NCI-H2196 treated with DMSO at 0.1 percent for 48 hours (cell line): ENCODE measurements at regions not wholly inside any gene's neighbourhood (a gene's known extent, or its start where the extent isn't known, plus 50 kb on each side); places are given as distances from the start of the nearest gene placed in this dataset.

Experiments
- DNase-seq: peaks from one replicate; lab custom pipeline; 2025; ENCODE audit not compliant: unreplicated experiment; lab: John Stamatoyannopoulos, UW

DNA sequence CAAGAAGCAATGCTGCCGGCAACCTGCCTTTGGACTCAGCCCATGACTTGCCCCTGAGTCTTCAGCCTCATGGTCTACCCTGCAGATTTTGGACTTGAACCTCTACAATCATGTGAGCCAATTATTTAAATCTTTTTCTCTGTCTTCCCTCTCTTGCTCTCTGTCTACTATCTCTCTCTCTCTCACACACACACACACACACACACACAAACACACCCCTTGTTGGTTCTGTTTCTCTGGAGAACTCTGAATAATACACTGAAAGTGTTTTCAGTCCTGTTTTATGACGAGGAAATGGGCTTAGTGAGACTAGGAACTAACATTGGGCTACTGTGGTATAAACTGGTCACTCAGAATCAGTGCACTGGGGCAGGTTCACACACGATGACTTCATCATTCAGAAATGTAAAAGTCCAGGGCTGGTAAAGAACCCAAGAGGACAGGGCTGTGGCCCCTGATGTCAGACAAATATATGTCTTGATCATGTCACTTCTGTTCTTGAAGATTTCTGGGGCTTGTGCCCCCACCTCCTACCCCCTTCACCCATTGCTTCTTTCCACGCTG, 266.1 kb upstream of the SIX2 start:
- no peak for DNase-seq

- peak; percentile 94 for DNase-seq
Measured at GRCh38 chr2:45274250-45274926, 265.1 kb upstream of the SIX2 start.

DNA sequence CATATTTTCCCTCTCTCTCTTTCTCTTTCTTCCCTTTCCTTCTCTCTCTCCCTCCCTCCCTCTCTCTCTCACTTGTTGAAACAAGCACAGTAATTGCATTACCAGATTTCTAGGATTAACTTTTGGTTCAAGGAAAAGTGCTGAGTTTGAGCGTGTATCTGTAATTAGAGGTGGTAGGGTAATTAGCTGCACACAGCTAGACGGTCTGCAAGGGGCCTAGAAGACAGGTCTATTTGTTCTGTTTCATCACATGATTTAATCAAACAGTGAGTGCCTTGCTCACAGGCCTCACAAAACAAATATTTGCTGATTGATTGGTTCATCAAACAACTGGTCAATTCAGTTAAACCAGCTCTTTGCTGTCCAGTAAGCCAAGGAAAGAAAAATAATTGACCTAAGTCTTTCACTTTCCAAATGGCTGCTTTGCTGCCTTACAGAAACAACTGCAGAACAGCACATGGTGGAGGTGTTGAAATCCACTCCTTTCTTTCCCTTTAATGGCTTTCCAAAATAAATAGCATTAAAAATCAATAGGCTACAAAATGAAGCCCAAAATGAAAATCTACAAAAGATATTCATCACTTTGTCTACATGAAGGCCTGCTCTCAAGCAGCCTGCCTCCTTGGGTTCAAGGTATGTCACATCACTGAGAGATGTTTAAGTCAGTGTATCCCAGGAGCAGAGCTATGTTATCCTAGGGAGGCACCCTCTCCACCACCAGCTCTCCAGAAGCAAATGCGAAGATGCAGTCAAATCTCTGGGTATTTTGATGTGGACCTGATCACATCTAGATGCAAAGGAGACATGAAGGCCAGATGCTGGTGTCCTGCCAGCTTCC, 264.4 kb upstream of the SIX2 start:
- DNase-seq = peak; percentile 61

DNA sequence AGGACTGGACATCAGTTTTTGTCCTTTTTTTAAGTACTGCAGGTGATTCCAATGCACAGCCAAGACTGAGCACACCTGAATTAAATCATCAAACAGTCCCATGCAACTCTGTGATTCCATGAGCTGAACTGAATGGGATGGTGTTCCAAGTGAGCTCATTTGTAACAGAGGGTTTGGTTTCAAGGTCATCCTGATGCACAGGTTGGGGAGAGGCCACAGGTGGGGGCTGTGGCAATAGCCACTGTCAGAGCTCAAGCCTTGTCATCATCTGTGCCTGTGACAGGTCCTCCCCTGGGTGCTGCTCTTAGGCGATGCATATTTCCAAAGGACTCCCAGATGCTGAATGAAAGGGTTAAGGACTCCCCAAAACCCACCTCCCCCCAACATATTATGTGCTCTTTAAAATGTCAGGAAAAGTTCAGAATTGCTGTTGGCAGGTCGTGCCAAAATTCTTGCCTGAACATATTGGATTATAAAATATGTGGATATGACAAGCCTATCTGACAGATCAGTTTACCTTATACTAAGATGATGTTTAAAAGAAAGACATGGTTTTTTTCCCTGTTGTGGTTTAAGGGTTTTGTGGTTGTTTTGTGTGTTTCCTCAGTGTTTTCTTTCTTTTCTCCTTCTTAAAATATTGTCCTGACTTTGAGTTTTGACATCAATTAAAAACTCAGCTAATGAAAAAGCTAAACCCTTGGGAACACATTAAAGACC, 263.5 kb upstream of the SIX2 start:
- DNase-seq = no peak

GRCh38 chr2:45269149-45269793, 260.0 kb upstream of the SIX2 start:
- DNase-seq = no peak

- no peak for DNase-seq
Measured at GRCh38 chr2:45268631-45269030, 259.4 kb upstream of the SIX2 start.

DNA sequence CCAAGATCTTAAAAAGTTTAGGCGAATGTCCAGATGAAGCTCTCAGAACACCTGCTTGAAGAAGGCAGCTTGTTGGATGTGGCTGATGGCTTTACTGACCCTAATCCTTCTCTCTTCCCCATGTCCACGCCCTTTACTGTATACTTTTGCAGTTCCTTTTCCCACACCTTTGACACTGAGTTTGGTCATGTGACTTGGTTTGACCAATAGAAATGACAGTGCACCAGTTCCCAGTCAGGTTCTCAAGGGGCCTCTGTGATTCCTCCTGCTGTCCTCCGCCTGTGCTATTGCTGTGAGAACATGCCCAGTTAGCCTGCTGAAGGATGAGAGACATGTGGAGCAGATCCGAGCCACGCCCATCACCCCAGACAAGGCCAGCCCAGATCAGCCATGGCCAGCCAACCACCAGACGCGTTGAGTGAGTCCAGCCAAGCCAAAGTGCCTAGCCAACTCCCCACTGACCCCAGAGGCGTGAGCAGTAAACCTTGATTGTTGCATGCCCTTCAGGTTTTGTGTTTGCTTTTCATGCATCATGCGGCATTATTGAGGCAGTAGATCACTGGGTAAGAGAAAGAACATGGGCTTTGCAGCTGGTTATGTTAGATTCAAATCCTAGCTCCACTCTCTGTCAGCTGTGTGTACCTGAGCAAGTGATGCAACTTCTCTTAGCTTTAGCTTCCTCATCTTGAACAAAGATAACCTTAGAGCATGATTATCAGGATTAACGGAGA, 258.0 kb upstream of the SIX2 start:
- DNase-seq = peak; percentile 53

- DNase-seq = no peak
Measured at GRCh38 chr2:45265336-45265735, 256.1 kb upstream of the SIX2 start.

DNA sequence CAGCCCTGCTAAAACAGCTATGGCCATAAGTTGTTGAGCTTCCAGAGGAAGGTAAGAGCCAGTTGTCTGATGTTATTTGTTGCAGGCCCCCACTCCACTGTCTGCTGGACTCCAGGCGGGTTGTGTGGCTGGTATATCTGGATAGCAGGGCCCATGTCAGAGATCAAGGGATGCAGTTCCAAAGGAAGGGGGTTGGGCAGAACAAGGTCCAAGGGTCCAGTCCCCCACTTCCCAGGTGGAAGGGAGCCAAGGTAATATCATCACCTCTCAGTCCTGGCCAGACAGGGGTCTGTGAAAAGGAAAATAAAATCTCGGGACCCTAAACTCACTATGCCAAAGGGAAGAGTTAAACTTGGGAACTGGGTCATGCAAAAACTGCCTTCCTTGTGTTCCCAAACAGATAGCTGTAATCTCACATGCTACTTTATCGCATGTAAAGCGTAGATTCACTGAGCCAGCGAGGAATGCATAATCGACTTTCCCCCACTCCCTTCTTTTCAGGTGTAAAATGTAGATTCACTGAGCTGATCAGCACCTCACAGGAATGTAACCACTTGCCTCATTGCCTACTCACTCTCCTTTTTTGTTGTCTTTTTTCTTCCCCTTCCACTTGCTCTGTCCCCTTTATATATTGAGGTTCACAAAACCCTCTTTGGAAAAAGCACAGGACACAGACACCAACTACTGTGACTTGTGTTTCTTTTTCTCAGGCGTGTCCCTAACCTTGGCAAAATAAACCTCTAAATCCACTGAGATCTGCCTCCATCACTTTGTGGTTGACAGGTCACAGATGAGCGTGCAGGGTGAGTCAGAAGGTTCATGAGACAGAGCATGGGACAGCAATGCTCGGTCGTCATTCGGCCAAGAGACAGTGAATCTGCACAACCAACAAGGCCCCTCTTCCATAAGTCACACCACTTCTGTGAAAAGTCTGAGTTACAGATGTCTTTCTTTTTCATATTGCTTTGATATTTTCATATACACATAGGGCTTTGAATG, 255.3 kb upstream of the SIX2 start:
- DNase-seq = no peak

- no peak for DNase-seq
Measured at GRCh38 chr2:45263147-45263546, 253.9 kb upstream of the SIX2 start.

- DNase-seq = no peak
Measured at GRCh38 chr2:45261746-45262145, 252.5 kb upstream of the SIX2 start.

DNA sequence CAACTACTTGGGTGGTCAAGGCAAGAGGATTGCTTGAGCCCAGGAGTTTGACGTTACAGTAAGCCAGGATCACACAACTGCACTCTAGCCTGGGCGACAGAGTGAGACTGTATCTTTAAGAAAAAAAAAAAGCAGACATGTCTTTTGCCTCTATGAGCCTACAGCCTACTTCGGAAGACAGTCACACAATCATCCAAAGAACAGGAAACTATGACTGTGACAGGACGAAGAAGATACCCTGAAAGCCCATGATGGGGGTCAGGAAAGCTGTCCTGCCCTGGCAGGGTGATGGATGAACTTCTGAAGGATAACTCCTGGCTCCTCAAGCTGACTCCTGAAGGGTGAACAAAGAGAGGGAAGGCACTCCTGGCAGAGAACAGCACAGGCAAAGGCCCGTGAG, 251.7 kb upstream of the SIX2 start:
- DNase-seq = no peak

- DNase-seq = peak; percentile 25
Measured at GRCh38 chr2:45259547-45260160, 250.4 kb upstream of the SIX2 start.

- DNase-seq = peak; percentile 98
Measured at GRCh38 chr2:45259138-45259537, 249.9 kb upstream of the SIX2 start.

GRCh38 chr2:45258311-45258710, 249.1 kb upstream of the SIX2 start:
- no peak for DNase-seq

DNA sequence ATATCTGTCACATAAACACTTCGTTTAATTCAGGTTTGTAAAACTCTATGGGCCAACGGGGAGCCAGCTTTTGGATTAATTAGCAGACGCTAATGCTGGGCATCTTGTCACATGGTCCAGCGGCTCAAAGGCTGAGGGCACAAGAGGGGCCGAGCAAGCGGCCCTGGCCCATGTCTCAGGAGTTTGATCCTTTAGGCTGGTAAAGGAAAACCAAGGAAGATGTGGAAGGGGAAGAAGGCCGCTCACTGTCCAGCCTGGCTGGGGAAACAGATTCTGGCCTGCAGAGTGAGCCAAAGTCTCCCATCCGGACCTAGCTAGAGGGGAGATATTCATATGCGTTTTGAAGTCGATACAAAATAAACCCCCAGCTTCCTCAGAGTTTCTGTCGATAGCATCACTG, 248.6 kb upstream of the SIX2 start:
- no peak for DNase-seq

DNA sequence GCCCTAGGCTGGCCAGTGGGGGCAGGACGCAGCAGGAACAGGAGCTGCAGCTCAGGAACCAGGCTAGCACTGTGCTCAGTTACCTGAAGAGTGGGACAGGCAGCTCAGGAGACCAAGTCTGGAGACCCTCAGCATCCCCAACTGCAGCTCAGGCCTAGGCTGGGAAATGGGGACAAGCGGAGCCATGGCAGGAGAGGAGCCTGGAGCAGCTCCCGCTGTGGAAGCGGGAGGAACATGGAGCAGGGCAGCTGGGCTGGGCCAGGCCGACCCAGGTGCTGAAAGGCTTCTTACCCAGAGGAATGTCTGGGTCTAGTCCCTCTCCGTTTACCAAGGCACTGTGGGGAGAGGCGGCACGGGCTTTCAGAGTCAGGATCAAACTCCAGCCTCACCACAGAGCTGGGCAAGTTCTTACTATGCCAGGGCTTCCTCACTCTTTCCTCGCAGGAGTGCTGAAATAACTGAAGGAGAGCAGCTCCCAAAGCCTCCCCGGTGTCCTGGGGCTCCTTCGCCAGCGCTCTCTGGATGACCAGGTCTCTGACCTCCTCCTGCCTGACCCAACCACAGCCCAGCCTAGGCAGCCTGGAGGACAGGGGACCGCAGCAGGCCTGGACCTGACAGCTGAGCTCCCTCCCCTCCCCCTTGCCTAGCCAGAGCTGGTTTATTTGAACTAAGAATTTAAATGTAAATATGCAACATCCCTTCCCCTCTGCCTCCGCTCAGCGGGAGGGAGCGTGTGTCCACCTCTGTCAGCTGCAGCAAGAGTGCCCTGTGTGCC, 247.8 kb upstream of the SIX2 start:
- DNase-seq = peak; percentile 84
